GM21381 (cell line): ENCODE measurements at regions not wholly inside any gene's neighbourhood (a gene's known extent, or its start where the extent isn't known, plus 50 kb on each side); places are given as distances from the start of the nearest gene placed in this dataset.
"Not testable (repeated sequence)": the region's sequence is repeated elsewhere in the genome, so short reads cannot be mapped to it uniquely, and the experiment has no call there.

ENCODE experiments used
- ATAC-seq: cut with Tn5 transposase; IDR thresholded peaks from one replicate; pipeline ENCODE4 v1.9.1; 2021; ENCODE audit warnings: mild to moderate bottlenecking, moderate library complexity; ENCODE audit not compliant: unreplicated experiment

DNA sequence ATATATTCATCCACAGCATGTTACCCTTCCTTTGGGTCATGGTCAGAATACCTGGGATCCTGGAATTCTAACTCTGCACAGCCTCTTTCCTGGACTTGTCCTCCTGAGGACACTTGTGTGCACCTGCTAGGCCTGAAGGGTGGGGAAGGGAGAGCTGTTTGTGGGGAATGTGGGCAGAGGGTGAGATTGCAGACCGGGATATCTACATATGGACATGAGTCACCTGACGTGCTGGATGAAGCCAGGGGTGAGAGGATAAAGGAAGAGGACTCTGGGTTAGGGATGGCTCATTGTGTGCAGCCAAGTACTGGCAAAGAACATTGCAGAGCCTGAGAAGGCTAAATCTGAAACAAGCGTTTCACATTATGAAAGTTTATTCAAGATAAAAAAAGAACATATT lies 241.4 kb upstream of the RPS23 start:
- ATAC-seq, result no peak

DNA sequence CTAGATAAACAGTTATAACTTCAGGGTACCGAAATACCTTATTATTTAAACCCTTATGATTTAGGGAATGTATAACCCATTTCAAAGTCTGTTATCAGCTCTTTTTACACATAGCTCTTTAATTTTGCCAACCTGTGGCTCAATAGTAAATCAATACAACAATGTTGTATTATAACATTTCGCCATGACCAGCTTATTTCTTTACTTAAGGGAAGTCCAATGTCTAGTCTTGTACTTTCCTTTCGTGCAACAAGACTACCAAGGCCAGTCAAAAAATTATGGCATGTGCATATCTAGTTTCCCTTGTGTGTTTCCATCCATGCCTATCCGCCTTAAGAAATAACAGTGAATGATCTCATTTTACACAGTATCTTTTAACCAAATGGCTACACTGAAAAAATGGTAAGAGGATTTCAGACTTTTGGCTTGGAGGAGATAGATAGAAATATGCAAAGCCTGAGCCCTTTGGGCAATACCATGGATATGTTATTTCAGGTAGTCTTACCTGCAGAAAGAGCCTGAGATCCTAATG lies 239.5 kb upstream of the RPS23 start:
- no peak for ATAC-seq

DNA sequence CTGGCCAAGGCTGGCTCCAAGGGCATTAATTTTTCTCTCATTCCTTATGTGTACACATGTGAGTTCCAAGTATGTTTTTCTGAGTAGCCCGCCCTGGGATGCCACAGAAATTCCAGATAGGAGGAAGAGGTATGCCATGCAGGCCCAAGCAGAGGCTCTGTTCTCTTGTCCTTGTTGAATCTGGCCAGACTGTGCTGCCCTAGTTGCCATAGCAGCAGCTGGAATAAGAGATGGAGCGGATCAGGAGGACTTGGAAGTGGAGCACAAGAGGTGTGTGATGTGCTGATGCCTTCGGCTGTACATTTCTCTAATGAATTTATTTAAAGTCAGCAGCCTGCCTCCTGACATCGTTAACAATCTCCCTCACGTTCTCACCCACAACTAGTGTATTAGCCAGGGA lies 235.6 kb upstream of the RPS23 start:
- ATAC-seq, result no peak

DNA sequence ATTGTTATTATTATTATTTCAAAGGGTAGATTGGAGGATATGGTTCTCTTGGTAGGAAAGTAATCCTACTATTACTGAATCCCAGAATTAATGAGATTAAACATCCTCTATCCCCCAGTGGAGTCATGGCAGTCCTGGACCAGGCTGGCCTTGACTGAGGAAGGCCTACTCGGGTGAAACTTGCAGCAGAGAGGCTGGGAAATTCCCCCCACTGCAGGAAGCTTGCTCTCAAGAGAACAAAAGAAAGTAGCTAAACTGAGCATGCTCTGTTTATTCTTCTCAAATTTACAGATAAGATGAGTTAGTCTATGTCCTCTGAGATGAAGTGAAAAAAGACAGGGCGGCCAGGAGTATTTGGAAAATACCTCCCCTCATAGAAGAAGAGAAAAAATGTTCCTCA lies 233.9 kb upstream of the RPS23 start:
- peak; percentile 74 for ATAC-seq

DNA sequence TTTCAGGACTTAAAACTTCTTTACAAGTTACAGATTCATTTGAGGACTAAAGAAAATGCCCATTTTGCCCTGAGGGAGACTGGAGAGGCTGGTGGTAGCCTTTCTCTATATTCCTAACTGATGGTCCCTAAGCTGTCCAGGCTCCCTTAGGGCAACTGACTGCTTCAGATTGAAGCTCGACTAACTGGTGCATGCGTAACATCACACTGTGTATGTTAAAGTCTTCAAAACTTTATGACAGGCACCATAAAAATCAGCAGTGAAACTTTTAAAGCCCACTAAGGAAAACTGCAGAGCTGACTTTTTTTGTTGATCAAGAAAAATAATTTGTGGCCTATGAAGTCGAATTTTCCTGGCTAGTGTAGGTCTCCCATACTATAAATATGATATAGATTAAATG lies 233.0 kb upstream of the RPS23 start:
- ATAC-seq, result no peak

DNA sequence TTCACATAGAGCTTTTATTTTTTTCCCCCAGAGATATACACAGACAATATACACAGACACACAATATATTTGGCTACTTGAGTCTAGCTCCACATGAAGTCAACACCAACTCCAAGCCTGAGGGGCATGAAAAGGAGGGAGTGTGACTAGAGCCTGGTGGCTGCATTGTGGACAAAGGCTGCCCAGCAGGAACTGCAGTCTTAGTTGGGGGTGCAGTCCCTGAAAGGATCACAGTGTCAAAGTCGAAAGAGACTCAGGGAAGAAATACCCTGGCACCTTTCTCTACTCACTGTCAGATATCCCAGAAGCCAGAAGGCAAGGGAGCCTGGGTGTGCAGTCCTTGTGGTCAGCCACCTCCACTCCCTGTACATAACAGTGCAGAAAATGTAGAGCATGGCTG lies 231.6 kb upstream of the RPS23 start:
- no peak for ATAC-seq

DNA sequence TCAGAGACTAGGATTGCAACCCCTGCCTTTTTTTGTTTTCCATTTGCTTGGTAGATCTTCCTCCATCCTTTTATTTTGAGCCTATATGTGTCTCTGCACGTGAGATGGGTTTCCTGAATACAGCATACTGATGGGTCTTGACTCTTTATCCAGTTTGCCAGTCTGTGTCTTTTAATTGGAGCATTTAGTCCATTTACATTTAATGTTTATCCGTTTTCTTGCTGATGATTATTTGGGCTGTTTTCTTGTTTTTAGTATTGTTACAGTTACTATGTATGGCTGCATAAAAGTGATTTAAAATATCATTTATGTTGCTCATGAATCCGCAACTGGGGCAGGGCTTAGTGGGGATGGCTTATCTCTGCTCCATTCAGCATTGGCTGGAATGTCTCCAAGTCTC lies 228.2 kb upstream of the RPS23 start:
- ATAC-seq, result not testable (repeated sequence)

DNA sequence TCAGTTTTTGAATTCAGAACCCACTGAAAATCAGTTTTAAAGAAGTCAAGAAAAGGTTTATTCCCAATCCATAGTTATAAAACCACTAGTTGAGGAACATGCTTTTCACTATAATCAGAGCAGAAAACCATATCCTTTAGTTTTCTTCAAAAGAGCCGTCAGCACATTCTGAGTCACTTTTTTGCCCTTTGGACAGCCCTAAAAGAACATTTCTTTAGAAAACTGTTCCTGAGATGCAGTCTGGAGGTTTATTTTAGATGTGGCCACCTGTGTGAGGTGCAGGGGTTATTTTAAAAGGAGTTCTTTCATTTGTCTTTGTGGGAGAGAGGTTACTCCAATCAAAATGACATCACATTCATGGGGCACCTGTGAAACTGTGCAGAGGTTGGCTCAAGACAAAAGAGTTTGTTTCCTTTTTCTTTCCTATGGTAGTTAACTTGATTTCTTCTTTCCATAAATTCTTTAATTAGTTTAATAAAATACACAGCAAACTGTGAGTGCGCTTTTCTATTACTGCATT lies 221.6 kb upstream of the RPS23 start:
- no peak for ATAC-seq

DNA sequence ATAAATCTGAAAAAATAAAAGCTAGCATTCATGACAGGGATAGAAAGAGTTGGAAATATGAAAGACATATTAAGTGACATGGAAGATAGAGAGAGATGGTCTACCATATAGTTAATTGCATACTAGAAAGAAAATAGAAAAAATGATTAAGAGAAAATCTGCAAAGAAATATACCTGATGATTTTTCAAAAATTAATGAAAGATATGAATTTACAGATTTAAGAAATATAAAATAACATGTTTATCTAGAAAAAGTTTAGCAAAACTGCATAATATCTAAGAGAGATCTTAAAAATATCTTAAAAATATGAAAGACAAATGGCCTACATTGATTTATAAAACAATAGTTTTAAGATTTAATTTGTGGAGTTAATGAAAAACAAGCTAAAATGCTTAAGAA lies 219.1 kb upstream of the RPS23 start:
- ATAC-seq, result no peak

DNA sequence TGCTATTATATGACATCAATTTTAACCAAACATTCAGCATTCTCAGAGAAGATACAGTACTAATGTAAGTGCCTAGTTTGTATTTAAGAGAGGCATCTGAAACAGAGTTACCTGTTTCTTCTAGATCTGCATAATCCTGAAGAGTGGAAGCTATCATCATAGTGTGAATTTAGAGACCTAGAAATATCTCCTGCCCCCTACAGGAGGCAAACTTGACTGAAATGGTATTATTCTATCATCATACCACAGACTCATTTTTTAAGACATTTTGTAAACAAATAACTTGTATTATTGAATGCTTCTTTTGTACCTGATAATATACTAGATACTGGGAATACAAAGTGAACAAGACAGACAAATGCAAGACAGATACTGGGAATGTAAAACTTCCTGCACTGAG lies 216.8 kb upstream of the RPS23 start:
- no peak for ATAC-seq

DNA sequence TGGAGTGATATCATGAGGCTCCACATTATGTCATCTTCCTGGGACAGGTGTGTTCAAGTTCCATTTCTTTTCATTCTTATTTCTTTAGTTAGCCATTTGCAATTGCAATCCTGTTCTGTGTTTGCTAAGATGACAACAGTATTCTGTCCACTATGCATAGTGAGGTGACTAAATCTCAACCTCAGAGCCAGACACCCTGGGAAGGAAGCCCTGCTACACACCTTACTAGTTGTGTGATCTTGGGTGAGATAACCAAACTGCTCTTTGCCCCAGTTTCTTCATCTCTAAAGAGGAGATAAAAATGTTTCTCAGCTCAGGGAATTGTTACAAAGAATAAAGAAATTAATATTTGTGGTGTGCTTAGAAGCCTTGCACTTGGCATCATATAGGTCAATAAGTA lies 215.1 kb upstream of the RPS23 start:
- ATAC-seq, result no peak

DNA sequence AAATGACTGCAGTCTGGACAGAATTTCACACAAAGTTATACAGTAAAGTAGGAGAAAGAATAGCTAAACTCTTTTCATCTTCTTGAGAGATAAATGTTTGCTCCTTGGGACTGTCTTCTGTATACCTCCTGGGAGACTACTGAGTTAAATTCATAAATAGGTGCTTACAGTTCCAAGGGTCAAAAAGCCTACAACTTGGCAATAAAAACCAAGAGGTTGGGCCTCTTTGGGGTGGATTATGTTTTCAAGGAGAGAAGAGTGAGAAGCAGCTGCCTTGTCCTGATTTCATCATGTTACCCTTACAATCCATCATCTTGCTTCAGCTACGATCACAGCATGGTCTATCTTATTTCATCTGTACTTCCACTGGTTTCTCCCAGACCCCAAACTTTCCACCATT lies 213.2 kb upstream of the RPS23 start:
- no peak for ATAC-seq

DNA sequence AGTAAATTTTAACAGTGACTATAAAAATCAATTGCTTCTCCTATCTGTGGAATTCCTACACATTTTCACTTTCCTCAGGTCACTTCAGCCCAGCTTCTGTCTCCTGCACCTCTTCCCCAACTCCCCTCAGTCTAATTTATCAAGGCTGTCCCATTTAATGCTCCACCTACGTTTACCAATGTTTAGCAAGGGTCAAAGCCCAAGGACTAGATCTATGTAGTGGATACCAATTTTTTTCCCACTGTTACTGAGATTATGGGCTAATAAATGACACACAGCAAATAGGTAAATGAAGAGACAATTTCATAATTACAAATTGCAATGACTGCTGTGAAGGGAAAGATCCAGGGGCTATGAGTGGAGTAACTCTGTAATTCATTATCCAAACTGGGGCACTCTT lies 211.5 kb upstream of the RPS23 start:
- ATAC-seq, result no peak

DNA sequence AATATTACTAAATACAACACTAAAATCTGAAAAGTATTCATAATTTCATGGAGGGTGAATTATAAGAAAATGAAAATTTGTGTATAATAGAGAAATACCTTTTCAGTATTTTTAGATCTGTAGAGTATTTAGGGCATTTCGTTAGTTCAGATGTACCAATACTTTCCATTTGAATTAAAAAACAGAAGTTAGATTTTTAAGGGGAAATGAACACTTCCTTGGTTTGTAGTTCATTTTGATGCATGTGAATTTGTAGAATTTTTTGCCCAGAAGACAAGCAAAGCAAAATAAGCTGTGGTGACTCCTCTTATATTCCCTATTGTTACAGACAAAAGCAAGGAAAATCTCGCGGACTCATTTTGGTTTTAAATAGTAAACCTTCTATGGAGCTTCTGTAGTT lies 209.0 kb upstream of the RPS23 start:
- ATAC-seq, result no peak

DNA sequence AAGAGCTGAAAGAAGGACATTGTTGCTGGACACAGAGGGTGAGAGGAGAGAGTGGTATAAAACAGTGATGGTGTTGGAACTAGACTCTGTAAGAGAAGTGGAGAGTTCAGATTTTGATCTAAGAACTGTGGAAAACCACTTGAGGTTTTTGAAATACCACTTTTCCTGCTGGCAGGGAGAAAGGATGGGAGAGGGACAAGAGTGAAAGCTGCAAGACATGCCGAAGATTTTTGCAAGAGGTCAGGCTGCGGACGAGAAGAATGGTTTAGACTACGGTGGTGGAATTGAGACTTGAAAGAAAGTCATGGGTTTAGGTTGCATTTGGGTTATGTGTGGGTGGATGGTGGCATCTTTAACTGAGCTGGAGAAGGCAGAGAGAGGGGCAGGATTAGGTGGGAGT lies 202.2 kb upstream of the RPS23 start:
- ATAC-seq, result no peak

DNA sequence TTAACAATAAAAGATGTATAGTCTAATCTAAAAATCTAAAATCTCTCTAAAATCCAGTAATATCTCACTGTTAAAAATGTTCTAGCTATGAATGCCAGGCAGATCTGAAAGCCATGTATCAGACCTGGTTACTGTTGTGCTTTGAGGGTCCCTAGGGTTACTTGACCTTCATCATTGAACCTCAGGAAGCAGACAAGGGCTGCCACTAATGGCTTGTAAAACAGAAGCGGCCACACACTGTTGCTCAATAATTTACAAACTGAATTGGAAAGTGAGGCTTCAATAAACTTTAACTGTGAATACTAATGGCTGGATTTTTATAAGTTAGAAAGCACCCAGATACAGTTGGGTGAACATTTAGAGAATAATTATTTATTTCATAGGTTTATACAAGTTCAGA lies 198.0 kb upstream of the RPS23 start:
- no peak for ATAC-seq

DNA sequence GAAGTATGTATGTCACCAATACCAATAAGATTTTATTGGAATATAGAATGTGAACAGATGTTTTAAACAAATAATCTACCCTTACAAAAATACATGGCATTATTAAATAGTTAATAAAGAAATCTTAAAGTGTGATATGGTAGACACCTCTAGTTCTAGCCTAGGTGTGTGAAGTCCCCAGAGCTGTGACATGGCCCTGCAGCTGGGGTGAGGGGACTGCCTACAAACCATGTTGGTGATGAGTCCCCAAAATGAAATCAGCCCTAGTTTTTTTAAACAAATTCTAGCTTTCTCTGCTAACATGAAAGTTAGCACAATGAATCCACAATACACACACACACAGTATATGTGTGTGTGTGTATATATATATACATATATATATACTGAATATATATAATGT lies 195.1 kb upstream of the RPS23 start:
- ATAC-seq, result no peak

DNA sequence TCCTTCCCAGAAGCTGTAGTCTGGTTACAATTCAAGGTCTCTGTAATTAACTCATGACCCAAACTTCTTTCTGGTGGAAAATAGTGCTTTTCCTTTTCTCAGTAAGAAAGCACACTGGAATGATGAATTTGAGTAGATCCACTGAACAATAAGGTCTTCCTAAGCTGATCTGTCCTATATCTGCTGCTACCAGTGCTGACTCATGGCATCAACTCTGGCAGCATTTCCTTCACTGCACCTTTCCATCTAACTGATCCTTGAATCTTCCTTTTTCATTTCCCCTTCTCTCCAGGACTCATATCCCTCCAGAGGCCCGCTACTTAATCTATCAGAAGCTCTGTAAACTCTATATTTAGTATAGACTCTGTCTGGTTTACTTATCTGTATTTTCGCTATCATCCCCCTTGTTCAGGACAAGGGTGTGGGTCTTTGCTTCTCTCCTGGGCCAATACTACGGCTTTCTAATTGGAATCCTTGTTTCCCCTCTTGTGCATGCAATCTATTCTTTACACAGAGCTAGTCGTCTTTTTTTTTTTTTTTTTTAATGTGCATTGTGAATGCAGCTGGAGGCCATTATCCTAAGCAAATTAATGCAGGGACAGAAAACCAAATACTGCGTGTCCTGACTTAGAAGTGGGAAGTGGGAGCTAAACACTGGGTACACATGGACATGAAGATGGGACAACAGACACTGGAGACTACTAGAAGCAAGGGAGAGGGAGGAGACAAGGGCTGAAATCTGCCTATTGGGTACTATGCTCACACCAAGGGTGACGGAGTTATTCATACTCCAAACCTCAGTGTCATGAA lies 192.2 kb upstream of the RPS23 start:
- ATAC-seq, result no peak

DNA sequence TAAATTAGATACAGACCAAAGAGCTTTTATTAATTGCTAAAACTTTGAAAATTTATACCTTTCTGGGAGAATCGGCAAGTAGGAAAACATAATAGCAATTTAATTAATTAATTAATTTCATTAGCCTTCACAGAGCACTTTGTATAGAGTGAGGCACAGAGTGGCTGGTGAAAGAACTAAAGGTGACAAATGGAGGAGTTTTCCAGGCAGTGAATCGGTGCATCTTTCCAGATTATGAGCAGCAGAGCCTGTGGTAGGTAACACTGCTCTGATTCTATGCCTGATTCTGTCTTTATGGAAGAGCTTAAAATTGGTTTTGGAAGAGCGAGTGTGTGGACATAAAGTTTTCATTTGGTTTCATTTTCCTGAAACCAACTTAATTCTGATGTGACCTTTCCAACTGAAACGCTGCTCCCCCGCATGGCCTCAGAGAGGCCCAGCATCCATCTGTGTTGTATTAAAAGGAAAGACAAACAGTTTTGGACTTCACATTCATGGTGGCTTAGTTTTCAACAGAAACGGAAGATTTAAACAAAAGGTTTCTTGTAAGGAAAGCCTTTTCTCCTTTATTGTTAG lies 188.9 kb upstream of the RPS23 start:
- no peak for ATAC-seq

DNA sequence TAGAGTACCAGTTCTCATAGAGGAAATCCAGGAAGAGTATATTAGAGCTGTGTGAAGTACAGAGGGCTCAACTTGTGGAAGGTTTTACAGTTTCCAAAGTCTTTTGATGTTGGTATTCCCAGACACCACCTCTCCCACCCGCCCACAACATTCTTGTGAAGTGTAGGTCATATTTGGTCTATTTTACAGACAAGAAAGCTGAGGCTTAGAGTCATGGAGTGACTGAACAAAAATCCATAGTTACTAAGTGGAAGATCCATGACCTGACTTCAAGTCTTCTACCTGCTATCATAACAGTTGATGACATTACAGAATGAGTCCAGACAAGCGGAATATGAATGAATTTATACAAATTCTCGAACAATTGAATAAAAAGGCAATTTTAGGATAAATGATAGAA lies 187.1 kb upstream of the RPS23 start:
- ATAC-seq, result no peak

DNA sequence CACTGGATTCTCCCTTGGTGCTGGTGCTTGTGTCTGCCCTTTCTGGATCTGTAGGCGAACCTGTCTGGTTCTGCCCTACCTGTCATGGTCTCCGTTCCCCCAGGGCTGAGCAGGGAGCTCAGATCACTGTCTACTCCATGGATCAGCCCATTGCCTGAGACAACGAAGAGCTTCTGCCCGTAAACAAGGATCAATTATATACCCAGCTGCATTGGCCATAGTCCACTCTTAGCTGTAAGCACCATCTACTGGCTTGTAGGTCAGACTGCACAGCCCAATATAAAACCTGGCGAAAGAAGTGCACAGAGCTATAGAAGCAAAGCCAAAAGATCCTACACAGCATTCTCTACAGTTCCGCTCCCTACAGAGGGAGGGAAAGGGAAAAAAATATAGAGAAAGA lies 181.5 kb upstream of the RPS23 start:
- no peak for ATAC-seq

DNA sequence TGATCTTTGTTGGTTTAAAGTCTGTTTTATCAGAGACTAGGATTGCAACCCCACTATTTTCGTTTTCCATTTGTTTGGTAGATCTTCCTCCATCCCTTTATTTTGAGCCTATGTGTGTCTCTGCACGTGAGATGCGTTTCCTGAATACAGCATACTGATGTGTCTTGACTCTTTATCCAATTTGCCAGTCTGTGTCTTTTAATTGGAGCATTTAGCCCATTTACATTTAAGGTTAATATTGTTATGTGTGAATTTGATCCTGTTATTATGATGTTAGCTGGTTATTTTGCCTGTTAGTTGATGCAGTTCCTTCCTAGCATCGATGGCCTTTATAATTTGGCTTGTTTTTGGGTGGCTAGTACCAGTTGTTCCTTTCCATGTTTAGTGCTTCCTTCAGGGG lies 177.2 kb upstream of the RPS23 start:
- not testable (repeated sequence) for ATAC-seq
